ENCODE measurements at regions not wholly inside any gene's neighbourhood (a gene's known extent, or its start where the extent isn't known, plus 50 kb on each side); places are given as distances from the start of the nearest gene placed in this dataset.

GRCh38 chr9:12133416-12133815 lies 559.8 kb upstream of the TYRP1 start:
- Histone ChIP-seq H2AFZ (ENCODE audit: low read depth, low read length) (no peak overlapping the region), H3K9me3 (replicated peaks; ENCODE audit: control insufficient read depth, insufficient read depth, low read length) (peaks cover 1% of the 10 kb centered on the region), H3K27ac (ENCODE audit: insufficient read depth, low read depth, low read length) (no peak overlapping the region), H3K4me2 (ENCODE audit: insufficient read depth, low read length) (no peak overlapping the region), H3K4me3 (replicated peaks in 1 of 3; ENCODE audit: insufficient read depth in 1 of 3, low read depth in 1 of 3, low read length in 3 of 3) (no peak overlapping the region), H3K27me3 (ENCODE audit: control insufficient read depth in 2 of 2, insufficient read depth in 2 of 2, low read length in 2 of 2) (no peaks in the 10 kb centered on the region), H4K20me1 (replicated peaks; ENCODE audit: control insufficient read depth, extremely low read depth, insufficient read depth, low read length) (no peaks in the 10 kb centered on the region), H3K9me1 (replicated peaks; ENCODE audit: control insufficient read depth, extremely low read depth, insufficient read depth, low read length) (no peaks in the 10 kb centered on the region), H3K79me2 (ENCODE audit: control insufficient read depth, insufficient read depth, low read length) (no peaks in the 10 kb centered on the region), H3K36me3 (ENCODE audit: control insufficient read depth in 2 of 2, extremely low read depth in 1 of 2, insufficient read depth in 2 of 2, low read length in 2 of 2) (no peaks in the 10 kb centered on the region), H3K9ac (replicated peaks; ENCODE audit: extremely low read depth, insufficient read depth, low read length) (no peak overlapping the region), H3K4me1 (ENCODE audit: control insufficient read depth, extremely low read depth, insufficient read depth, low read length) (no peaks in the 10 kb centered on the region)
- TF ChIP-seq EZH2 (IDR thresholded peaks at IDR 0.05; ENCODE audit: borderline replicate concordance, low read depth, low read length, severe bottlenecking) (no peak), FOS (IDR thresholded peaks at IDR 0.05; ENCODE audit: borderline replicate concordance, insufficient read depth, low read length) (no peak), JUN (IDR thresholded peaks at IDR 0.05; ENCODE audit: borderline replicate concordance, insufficient read depth, insufficient read length, low read depth) (no peak), POLR2AphosphoS5 (IDR thresholded peaks at IDR 0.05; ENCODE audit: insufficient read depth, low read depth, low read length) (no peak), MYC (IDR thresholded peaks at IDR 0.05; ENCODE audit: low read depth, low read length) (no peak), POLR2A (IDR thresholded peaks at IDR 0.05; ENCODE audit: low read depth, low read length) (no peak)
- TF ChIP-seq, protein P1, sequence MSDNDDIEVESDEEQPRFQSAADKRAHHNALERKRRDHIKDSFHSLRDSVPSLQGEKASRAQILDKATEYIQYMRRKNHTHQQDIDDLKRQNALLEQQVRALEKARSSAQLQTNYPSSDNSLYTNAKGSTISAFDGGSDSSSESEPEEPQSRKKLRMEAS (IDR thresholded peaks at IDR 0.05; ENCODE audit: insufficient read depth, insufficient read length), result no peak
- TF ChIP-seq, protein P2, sequence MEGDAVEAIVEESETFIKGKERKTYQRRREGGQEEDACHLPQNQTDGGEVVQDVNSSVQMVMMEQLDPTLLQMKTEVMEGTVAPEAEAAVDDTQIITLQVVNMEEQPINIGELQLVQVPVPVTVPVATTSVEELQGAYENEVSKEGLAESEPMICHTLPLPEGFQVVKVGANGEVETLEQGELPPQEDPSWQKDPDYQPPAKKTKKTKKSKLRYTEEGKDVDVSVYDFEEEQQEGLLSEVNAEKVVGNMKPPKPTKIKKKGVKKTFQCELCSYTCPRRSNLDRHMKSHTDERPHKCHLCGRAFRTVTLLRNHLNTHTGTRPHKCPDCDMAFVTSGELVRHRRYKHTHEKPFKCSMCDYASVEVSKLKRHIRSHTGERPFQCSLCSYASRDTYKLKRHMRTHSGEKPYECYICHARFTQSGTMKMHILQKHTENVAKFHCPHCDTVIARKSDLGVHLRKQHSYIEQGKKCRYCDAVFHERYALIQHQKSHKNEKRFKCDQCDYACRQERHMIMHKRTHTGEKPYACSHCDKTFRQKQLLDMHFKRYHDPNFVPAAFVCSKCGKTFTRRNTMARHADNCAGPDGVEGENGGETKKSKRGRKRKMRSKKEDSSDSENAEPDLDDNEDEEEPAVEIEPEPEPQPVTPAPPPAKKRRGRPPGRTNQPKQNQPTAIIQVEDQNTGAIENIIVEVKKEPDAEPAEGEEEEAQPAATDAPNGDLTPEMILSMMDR (IDR thresholded peaks at IDR 0.05; ENCODE audit: extremely low read depth in 1 of 2, insufficient read depth in 1 of 2, low read depth in 1 of 2, low read length in 2 of 2), result no peak
- ChIA-PET POLR2A (no interaction called here), CTCF (no interaction called here)
- dilution Hi-C loops (cut with MboI; ENCODE audit: extremely low pct_ligation_motif_present, low sequenced_read_pairs), result no loop called here
- FAIRE-seq, result no peak
- no TSS peak for BruUV-seq (replicated peaks)
- intact Hi-C loops (cut with micrococcal nuclease), result no loop called here
- no peak for DNase-seq (ENCODE audit: low read depth, low spot score)
